Myocyte (in vitro differentiated cells): ENCODE measurements at regions not wholly inside any gene's neighbourhood (a gene's known extent, or its start where the extent isn't known, plus 50 kb on each side); places are given as distances from the start of the nearest gene placed in this dataset.
A peak's percentile ranks its signal among the peaks of the same experiment; 100 is the strongest.

Experiments used
- DNase-seq: peaks from one replicate; pipeline ENCODE4 v3.0.0-alpha.2; 2012; ENCODE audit warnings: low read depth

DNA sequence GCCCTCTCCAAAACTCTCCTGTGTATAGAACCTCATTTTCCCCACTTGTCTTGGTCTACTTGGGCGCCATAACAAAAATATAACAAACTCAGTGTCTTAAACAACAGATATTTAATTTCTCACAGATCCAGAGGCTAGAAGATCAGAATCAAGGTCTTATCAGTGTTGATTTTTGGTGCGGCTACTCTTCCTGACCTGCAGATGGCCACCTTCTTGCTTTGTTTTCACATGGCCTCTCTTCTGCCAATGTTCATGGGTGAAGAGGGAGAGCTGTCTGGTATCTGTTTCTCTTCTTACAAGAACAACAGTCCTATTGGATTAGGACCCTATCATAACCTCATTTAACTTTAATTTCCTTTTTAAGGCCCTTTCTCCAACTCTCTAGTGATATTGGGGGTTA is 177.3 kb downstream of the PABPC4L start:
- peak; percentile 9 for DNase-seq

GRCh38 chr4:134019657-134020056 is 181.9 kb downstream of the PABPC4L start:
- no peak for DNase-seq

DNA sequence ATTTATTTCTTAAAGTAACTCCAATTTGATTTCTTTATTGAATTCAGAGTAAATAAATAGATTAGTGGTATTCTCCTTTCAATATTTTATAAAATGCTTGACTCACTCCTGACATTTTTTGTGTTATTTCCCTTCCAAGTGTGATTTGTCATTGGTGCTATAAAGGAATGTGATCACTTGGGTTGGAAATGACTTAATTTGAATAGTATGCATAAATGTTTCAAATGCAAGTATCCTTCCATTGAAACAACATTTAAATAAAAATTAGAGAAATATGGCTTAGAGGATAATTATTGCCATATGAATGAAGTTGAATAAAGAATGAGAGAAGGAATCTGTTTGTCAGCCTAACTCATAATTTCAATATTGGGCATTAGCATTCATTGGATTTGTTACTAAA is 182.7 kb downstream of the PABPC4L start:
- DNase-seq, result no peak

- DNase-seq, result no peak
These were observed 200.5 kb downstream of the PABPC4L start for GRCh38 chr4:134001057-134001456.

GRCh38 chr4:133997436-133997835 is 204.2 kb downstream of the PABPC4L start:
- DNase-seq, result no peak

DNA sequence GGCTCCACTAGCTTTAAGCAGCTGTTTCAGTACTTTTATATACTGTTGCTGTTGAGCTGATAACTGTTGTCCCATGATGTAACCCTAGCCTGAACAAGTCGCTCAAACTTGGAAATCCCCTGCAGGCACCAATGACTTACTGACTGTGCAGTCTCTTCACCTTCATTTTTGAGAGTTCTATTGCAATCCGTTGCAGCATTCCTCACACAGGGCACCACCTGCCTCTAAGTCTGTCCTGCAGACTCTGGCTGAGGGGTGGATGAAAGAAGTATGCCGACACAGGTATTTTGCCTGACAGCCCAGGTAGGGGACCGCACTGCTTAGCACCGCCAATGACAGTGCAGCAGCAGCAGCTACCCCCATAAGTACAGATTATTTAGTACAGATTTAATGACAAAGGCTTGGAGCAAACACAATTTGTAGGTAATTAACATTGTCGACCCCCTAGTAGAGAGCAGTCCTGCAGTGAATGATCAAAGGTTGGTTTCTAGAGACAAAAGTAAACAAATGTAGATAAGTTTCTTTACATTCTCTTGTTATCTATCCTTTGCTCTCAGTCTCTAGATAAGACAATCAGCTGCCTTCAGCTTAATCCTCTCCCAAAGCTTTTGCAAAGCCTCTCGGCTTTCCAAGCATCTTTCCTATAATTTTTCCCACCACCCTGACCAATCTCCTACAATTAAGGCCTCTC is 205.0 kb downstream of the PABPC4L start:
- DNase-seq, result no peak

DNA sequence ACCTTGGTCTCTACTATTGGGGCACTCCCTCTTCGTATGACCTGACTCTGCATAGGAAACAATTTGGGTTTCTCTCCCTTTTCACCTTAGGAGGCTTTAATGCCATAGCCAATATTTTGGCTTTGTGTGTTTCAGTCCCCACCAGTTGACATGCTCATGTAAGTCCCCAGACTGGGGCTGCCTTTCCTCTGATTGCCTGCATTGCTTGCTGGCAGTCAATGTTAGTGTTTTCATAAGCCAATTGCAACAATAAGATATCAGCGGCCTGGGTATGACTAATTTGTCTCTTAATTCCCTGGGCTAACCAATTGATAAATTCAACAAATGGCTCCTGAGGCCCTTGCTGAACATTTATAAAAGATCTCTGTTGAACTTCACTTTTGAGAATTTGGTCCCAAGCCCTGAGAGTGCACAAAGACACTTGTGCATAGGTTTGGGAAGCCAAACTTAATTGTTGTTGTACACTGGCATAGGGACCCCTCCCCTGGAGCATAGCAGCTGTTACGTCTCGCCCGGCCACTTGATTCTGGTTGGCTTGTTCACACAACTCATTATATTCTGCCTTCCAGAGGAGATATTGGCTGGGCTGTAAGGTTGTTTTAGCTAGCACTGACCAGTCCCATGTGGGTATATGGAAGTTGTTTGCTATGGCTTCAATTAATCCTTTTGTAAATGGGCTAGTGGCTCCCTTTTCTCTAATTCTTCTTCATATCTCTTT is 206.2 kb downstream of the PABPC4L start:
- DNase-seq, result no peak

DNA sequence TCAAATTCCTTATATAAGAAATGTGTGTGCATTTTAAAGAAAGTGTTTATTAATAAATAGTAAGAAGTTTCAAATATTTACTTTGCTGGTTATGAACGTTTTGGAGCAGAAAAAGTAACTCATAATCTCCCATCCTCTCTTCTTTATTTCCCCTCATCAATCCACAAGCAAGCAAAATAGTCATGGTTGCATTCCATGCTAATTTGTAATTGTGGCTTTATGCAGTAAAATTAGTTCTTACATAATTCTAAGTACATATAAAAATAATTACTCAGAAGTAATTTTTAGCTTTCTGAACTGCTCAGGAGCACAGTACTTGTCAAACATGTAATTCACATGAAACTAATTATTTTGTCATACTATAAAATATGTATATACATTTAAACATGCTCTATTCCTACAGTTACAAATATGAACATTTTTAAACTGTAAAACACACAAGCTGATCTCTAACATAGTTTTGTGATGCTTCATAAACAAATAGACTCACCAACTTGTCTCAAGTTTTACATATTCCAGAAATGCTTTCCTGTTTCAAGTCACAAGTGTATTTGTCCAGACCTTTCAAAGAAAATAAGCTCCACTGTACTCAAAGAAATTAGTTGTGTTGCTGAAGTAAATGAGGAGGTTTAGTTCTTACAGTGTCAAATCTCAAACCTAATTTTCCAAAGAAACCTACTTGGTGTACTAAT is 218.9 kb downstream of the PABPC4L start:
- DNase-seq, result peak; percentile 51

DNA sequence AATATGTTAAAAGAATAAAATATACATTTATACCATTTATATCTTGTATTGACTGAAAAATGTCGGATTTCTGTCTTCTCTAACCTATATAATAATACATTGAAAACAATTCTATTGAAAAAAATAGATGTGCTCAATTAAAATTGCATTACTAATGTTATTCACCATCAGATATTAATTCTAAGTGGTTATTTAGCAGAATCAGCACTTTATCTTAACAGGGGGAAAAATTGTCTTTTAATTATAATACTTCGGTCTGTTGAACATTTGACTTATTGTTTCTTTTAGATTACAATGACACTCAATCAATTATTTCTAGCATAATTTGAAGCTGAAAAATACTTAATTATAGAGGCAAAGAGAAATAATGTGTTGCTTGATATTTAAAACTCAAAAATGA is 220.3 kb downstream of the PABPC4L start:
- no peak for DNase-seq

DNA sequence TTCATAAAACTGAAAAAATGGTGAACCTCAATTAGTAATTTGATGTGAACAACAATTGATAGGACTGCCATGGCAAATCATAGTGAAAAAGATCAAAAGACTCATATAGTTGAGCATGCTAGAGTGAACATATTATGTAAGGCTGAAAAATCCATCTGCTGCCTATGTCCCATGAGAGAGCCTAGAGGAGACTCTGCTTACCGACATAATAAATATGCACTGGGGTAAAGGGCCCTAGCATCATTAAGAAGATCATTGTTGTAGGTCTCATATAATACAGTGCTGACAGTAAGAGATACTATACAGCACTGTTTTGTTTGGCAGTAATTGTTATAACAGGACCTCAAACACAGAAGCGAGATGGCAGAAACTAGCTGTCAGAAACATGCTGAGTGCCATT is 229.0 kb downstream of the PABPC4L start:
- no peak for DNase-seq

DNA sequence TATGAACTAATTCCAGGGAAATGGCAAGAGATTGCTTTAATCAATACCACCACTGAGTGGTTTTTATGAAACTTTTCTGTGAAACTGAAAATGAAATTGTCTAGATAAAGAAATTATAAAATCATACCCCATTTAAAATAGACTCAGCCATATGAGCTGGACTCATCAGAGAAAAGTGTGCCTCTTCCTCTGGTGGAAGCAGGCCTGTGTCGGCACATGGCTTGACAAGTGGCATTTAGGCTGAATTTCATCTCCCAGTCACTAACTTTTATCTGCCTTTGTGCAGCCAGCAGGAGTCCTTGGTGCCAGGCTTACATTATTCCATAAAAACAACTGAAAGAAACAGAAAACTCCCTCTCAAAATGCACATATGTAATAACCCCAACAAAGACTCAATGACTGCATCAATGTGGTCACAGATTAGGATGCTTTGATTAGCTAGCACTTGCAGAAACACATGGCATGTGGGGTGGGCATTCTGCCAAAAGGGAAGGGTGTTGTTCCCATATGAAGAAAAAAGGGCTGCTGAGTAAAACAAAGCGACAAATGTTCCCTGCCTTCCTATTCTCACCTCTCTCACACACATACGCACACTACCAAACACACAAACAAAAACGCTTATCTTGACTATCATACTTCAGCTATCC is 232.3 kb downstream of the PABPC4L start:
- DNase-seq, result peak; percentile 60

DNA sequence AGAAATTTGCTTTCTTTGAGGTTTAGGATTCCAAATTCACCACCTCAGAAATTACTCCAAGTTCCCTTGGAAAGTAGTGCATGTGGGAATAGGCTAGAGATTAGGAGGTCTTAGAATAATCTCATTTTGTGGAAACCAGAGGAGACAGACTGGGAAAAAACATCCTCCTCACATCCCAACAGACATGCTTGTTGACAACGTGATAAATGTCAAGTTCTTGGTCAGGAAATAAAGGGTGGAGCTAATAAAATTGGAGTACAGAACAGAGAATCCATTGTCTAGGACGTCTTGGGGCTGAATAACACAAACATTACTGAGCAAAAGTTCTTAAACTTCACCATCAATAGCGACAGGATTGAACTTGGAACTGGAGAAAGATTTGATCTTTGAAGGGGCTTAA is 233.4 kb downstream of the PABPC4L start:
- DNase-seq, result no peak

GRCh38 chr4:133960975-133961374 is 240.6 kb downstream of the PABPC4L start:
- DNase-seq, result peak; percentile 95

DNA sequence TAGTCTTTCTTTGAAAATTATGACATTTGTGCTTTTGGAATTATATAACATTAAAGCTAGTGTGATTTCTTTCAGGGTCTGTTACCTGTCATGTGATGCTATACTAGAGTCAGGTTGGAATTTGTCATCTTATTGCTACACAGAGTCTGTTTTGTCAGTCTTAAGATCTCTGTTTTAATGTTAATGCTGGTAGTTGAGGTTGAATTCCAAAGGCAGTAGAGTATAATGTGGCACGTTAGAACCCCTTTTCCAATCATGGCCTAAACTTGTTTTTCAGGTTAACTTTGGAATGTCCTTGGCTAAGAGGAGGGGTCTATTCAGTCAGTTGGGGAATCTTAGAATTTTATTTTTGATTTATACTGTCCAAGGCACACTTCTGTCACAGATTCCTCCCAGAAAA is 258.5 kb downstream of the PABPC4L start:
- DNase-seq, result no peak

DNA sequence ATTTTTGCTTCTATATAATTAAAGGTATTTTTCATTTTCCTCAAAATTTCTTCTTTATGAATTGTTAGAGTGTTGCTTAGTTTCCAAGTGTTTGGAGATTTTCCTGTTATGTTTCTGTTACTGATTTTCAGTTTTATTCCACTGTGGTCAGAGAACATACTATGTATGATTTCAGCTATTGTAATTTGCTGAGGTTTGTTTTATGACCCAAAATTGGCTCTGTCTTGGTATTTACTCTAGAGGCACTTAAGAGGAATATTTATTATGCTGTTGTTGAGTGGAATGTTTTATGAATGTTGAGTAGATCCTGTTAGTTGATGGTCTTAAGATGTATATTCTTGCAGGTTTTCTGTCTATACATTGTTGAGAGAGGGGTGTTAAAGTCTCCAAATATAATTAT is 263.5 kb downstream of the PABPC4L start:
- no peak for DNase-seq

DNA sequence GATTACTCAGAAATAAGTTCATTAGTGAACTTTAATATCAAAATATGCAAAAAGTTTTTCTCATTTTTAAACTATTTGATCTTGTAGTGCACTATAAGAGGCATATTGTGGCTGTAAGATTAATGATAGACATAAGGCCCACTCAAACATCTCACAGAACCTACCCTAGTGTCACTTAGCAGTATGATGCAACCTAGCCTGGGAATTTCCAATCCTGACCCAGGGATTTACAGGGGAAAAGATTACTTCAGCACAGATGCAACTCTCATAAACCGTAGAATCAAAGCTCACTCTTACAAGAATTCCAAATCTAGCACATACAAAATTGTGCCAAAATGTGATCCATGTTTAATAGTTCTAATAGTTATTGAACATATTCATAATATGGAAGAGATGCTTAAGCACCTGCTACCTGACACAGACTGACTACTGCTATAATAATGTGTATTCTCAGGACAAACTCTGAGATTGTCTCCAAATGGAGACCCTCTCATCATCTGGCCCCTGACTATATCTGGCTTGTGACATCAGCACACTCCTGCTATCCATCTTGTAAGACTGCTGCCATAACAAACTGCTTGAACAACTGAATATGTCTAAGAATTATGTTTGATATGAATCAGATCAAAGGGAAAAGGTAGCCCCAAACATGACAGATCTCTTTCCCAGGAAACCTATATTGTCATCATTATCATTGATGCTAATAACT is 271.9 kb downstream of the PABPC4L start:
- no peak for DNase-seq

GRCh38 chr4:133921280-133922195 is 280.1 kb downstream of the PABPC4L start:
- DNase-seq, result peak; percentile 48

- no peak for DNase-seq
These were observed 281.4 kb downstream of the PABPC4L start for GRCh38 chr4:133920236-133920635.

GRCh38 chr4:133910165-133910564 is 291.4 kb downstream of the PABPC4L start:
- no peak for DNase-seq

DNA sequence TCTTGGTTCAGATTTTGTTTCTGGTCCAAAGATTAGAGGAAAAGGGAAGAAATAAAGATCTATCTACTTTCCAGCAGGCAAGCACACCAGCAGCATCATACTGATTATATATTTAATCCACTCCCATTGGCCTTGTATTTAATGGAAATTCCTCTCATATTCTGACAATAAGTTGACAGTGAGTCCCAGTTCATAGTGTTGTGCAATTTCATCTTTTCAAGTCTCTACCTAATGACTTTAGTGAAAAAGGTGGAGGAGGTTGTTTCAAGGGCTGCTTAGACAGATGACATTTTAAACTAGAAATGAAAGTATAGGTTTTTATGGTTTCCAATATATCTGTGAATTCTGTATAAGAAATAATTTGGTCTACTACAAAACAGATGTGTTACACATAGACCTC is 298.6 kb downstream of the PABPC4L start:
- DNase-seq, result no peak
